ENCODE measurements at regions not wholly inside any gene's neighbourhood (a gene's known extent, or its start where the extent isn't known, plus 50 kb on each side); places are given as distances from the start of the nearest gene placed in this dataset.
"Not testable (repeated sequence)": the region's sequence is repeated elsewhere in the genome, so short reads cannot be mapped to it uniquely, and the experiment has no call there.

- Histone ChIP-seq H3K36me3 (replicated peaks; ENCODE audit: control insufficient read depth, insufficient read depth, low read length) (no peaks in the 10 kb centered on the region), H3K4me3 (ENCODE audit: insufficient read depth, low read depth, low read length) (no peak overlapping the region), H3K27me3 (ENCODE audit: control insufficient read depth, insufficient read depth, low read length) (no peaks in the 10 kb centered on the region)
- DNase-seq, result no peak
Measured at GRCh38 chr4:148847544-148848255, 405.5 kb upstream of the NR3C2 start.

GRCh38 chr4:148845609-148846008 is 403.4 kb upstream of the NR3C2 start:
- Histone ChIP-seq H3K4me3 (ENCODE audit: insufficient read depth, low read depth, low read length) (no peak overlapping the region), H3K27me3 (ENCODE audit: control insufficient read depth, insufficient read depth, low read length) (no peaks in the 10 kb centered on the region), H3K36me3 (replicated peaks; ENCODE audit: control insufficient read depth, insufficient read depth, low read length) (no peaks in the 10 kb centered on the region)
- DNase-seq, result no peak

- Histone ChIP-seq H3K4me3 (ENCODE audit: insufficient read depth, low read depth, low read length) (no peak overlapping the region), H3K36me3 (replicated peaks; ENCODE audit: control insufficient read depth, insufficient read depth, low read length) (no peaks in the 10 kb centered on the region), H3K27me3 (ENCODE audit: control insufficient read depth, insufficient read depth, low read length) (no peaks in the 10 kb centered on the region)
- no peak for DNase-seq
Measured at GRCh38 chr4:148843625-148844024, 401.4 kb upstream of the NR3C2 start.

- no peaks in the 10 kb centered on the region for H3K27me3 ChIP-seq (ENCODE audit: control insufficient read depth, insufficient read depth, low read length)
- no peak overlapping the region for H3K4me3 ChIP-seq (ENCODE audit: insufficient read depth, low read depth, low read length)
- no peaks in the 10 kb centered on the region for H3K36me3 ChIP-seq (replicated peaks; ENCODE audit: control insufficient read depth, insufficient read depth, low read length)
- no peak for DNase-seq
Measured at GRCh38 chr4:148842843-148843242, 400.6 kb upstream of the NR3C2 start.

GRCh38 chr4:148837571-148837970 is 395.4 kb upstream of the NR3C2 start:
- H3K4me3 ChIP-seq (ENCODE audit: insufficient read depth, low read depth, low read length); H3K27me3 ChIP-seq (ENCODE audit: control insufficient read depth, insufficient read depth, low read length); H3K36me3 ChIP-seq (replicated peaks; ENCODE audit: control insufficient read depth, insufficient read depth, low read length); DNase-seq: not testable (repeated sequence)

- no peaks in the 10 kb centered on the region for H3K36me3 ChIP-seq (replicated peaks; ENCODE audit: control insufficient read depth, insufficient read depth, low read length)
- H3K27me3 ChIP-seq (ENCODE audit: control insufficient read depth, insufficient read depth, low read length), result no peaks in the 10 kb centered on the region
- no peak overlapping the region for H3K4me3 ChIP-seq (ENCODE audit: insufficient read depth, low read depth, low read length)
- no peak for DNase-seq
Measured at GRCh38 chr4:148834804-148835631, 392.8 kb upstream of the NR3C2 start.

- no peaks in the 10 kb centered on the region for H3K36me3 ChIP-seq (replicated peaks; ENCODE audit: control insufficient read depth, insufficient read depth, low read length)
- no peak overlapping the region for H3K4me3 ChIP-seq (ENCODE audit: insufficient read depth, low read depth, low read length)
- DNase-seq, result no peak
- no peaks in the 10 kb centered on the region for H3K27me3 ChIP-seq (ENCODE audit: control insufficient read depth, insufficient read depth, low read length)
Measured at GRCh38 chr4:148831945-148832344, 389.7 kb upstream of the NR3C2 start.

- Histone ChIP-seq H3K4me3 (ENCODE audit: insufficient read depth, low read depth, low read length) (no peak overlapping the region), H3K36me3 (replicated peaks; ENCODE audit: control insufficient read depth, insufficient read depth, low read length) (no peaks in the 10 kb centered on the region), H3K27me3 (ENCODE audit: control insufficient read depth, insufficient read depth, low read length) (no peaks in the 10 kb centered on the region)
- DNase-seq, result no peak
Measured at GRCh38 chr4:148828291-148828690, 386.1 kb upstream of the NR3C2 start.

GRCh38 chr4:148827781-148828180 is 385.6 kb upstream of the NR3C2 start:
- no peak for DNase-seq
- H3K27me3 ChIP-seq (ENCODE audit: control insufficient read depth, insufficient read depth, low read length), result no peaks in the 10 kb centered on the region
- no peaks in the 10 kb centered on the region for H3K36me3 ChIP-seq (replicated peaks; ENCODE audit: control insufficient read depth, insufficient read depth, low read length)
- H3K4me3 ChIP-seq (ENCODE audit: insufficient read depth, low read depth, low read length), result no peak overlapping the region

GRCh38 chr4:148823419-148823769 is 381.2 kb upstream of the NR3C2 start:
- no peak for DNase-seq
- Histone ChIP-seq H3K27me3 (ENCODE audit: control insufficient read depth, insufficient read depth, low read length) (no peaks in the 10 kb centered on the region), H3K36me3 (replicated peaks; ENCODE audit: control insufficient read depth, insufficient read depth, low read length) (no peaks in the 10 kb centered on the region), H3K4me3 (ENCODE audit: insufficient read depth, low read depth, low read length) (no peak overlapping the region)

- H3K27me3 ChIP-seq (ENCODE audit: control insufficient read depth, insufficient read depth, low read length), result no peaks in the 10 kb centered on the region
- H3K36me3 ChIP-seq (replicated peaks; ENCODE audit: control insufficient read depth, insufficient read depth, low read length), result no peaks in the 10 kb centered on the region
- no peak overlapping the region for H3K4me3 ChIP-seq (ENCODE audit: insufficient read depth, low read depth, low read length)
- no peak for DNase-seq
Measured at GRCh38 chr4:148822572-148823418, 380.6 kb upstream of the NR3C2 start.

- H3K4me3 ChIP-seq (ENCODE audit: insufficient read depth, low read depth, low read length), result no peak overlapping the region
- no peak for DNase-seq
- no peaks in the 10 kb centered on the region for H3K36me3 ChIP-seq (replicated peaks; ENCODE audit: control insufficient read depth, insufficient read depth, low read length)
- H3K27me3 ChIP-seq (ENCODE audit: control insufficient read depth, insufficient read depth, low read length), result no peaks in the 10 kb centered on the region
Measured at GRCh38 chr4:148814030-148814429, 371.8 kb upstream of the NR3C2 start.

GRCh38 chr4:148813289-148813688 is 371.1 kb upstream of the NR3C2 start:
- no peaks in the 10 kb centered on the region for H3K27me3 ChIP-seq (ENCODE audit: control insufficient read depth, insufficient read depth, low read length)
- no peak overlapping the region for H3K4me3 ChIP-seq (ENCODE audit: insufficient read depth, low read depth, low read length)
- no peaks in the 10 kb centered on the region for H3K36me3 ChIP-seq (replicated peaks; ENCODE audit: control insufficient read depth, insufficient read depth, low read length)
- no peak for DNase-seq

- Histone ChIP-seq H3K36me3 (replicated peaks; ENCODE audit: control insufficient read depth, insufficient read depth, low read length) (no peaks in the 10 kb centered on the region), H3K27me3 (ENCODE audit: control insufficient read depth, insufficient read depth, low read length) (no peaks in the 10 kb centered on the region)
- DNase-seq, result no peak
Measured at GRCh38 chr4:148812101-148812500, 369.9 kb upstream of the NR3C2 start.

GRCh38 chr4:148810461-148810860 is 368.2 kb upstream of the NR3C2 start:
- Histone ChIP-seq H3K4me3 (ENCODE audit: insufficient read depth, low read depth, low read length) (no peak overlapping the region), H3K27me3 (ENCODE audit: control insufficient read depth, insufficient read depth, low read length) (no peaks in the 10 kb centered on the region), H3K36me3 (replicated peaks; ENCODE audit: control insufficient read depth, insufficient read depth, low read length) (no peaks in the 10 kb centered on the region)
- DNase-seq, result no peak

More at GRCh38 chr4:148812101-148812500, 369.9 kb upstream of the NR3C2 start:
- H3K4me3 ChIP-seq (ENCODE audit: insufficient read depth, low read depth, low read length), result no peak overlapping the region
